GM13977 (cell line): ENCODE measurements at regions not wholly inside any gene's neighbourhood (a gene's known extent, or its start where the extent isn't known, plus 50 kb on each side); places are given as distances from the start of the nearest gene placed in this dataset.
A peak's percentile ranks its signal among the peaks of the same experiment; 100 is the strongest.

ENCODE experiments used
- DNase-seq: peaks from one replicate; pipeline ENCODE4 v3.0.0; 2012; ENCODE audit warnings: low spot score
- in situ Hi-C: fragments of 300-500 bp; cut with MboI; formaldehyde crosslinking; loops from one replicate; pipeline ENCODE4 v1.12.0; 2022; ENCODE audit warnings: low sequenced_read_pairs, low pct_unique_long_range_greater_than_20kb, mixed read lengths, inconsistent platforms; ENCODE audit not compliant: unreplicated experiment
- TF ChIP-seq, protein P1 (sequence below): IDR thresholded peaks from 2 replicates; pipeline ENCODE4 v1.5.1; 2012; ENCODE audit warnings: mild to moderate bottlenecking, control low read depth; ENCODE audit not compliant: insufficient read depth; ENCODE audit errors: extremely low read depth, missing control alignments

- TF ChIP-seq, protein P1, sequence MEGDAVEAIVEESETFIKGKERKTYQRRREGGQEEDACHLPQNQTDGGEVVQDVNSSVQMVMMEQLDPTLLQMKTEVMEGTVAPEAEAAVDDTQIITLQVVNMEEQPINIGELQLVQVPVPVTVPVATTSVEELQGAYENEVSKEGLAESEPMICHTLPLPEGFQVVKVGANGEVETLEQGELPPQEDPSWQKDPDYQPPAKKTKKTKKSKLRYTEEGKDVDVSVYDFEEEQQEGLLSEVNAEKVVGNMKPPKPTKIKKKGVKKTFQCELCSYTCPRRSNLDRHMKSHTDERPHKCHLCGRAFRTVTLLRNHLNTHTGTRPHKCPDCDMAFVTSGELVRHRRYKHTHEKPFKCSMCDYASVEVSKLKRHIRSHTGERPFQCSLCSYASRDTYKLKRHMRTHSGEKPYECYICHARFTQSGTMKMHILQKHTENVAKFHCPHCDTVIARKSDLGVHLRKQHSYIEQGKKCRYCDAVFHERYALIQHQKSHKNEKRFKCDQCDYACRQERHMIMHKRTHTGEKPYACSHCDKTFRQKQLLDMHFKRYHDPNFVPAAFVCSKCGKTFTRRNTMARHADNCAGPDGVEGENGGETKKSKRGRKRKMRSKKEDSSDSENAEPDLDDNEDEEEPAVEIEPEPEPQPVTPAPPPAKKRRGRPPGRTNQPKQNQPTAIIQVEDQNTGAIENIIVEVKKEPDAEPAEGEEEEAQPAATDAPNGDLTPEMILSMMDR, result no peak
- in situ Hi-C loops, result no loop called here
These were observed 183.4 kb downstream of the NFKBIZ start for GRCh38 chr3:102032491-102033383.

DNA sequence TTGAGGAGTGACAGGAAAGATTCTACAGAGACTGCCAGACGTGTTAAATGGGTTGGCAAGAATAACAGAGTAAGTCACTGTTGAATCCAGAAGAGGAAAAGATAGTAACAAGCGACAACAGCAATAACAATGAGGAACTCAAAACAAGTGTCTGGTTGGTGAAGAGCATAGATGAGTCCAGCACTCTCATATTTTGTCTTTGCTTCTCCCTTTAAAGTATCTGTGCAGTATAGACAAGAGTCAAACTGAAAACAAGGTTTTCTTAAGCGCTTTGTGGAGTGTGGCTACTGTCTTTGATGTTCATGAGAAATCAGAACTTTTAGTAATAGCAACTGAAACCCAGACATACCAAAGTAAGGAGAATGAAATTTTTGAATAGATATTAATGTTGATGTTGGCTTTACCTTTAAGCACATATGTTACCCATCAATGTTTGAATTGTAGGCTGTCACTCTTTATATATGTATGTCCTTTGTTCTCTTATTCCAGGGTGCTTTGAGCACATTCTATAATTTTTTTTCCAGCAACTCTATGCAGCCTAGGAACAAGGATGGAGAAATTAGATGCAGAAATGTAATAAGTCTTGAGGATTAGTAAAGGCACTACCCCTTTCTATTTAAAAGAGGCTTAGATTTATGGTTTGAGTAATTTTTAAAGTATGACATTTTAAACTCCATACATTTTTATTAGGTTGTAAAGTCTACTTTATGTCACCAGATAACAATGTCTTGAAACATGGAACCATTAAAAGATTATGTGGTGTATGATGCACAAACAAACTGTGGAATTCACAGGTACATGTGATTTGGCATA is 185.5 kb downstream of the NFKBIZ start:
- TF ChIP-seq, protein P1, result no peak
- peak; percentile 20 for DNase-seq
- in situ Hi-C loops, result no loop called here

More at GRCh38 chr3:102032491-102033383, 183.4 kb downstream of the NFKBIZ start:
- DNase-seq, result no peak

- TF ChIP-seq, protein P1, result no peak
- in situ Hi-C loops, result no loop called here
- no peak for DNase-seq
These were observed 186.7 kb downstream of the NFKBIZ start for GRCh38 chr3:102036017-102036416.

GRCh38 chr3:102036472-102036871 is 187.2 kb downstream of the NFKBIZ start:
- DNase-seq, result no peak
- in situ Hi-C loops, result no loop called here
- TF ChIP-seq, protein P1, result no peak

GRCh38 chr3:102037209-102037608 is 187.9 kb downstream of the NFKBIZ start:
- no peak for DNase-seq
- in situ Hi-C loops, result no loop called here
- TF ChIP-seq, protein P1, result no peak

GRCh38 chr3:102037791-102038190 is 188.5 kb downstream of the NFKBIZ start:
- no peak for DNase-seq
- TF ChIP-seq, protein P1, result no peak
- in situ Hi-C loops, result no loop called here
